ENCODE measurements at regions not wholly inside any gene's neighbourhood (a gene's known extent, or its start where the extent isn't known, plus 50 kb on each side); places are given as distances from the start of the nearest gene placed in this dataset.

- H3K36me3 Mint-ChIP-seq (ENCODE audit: low read depth): no peaks in the 10 kb centered on the region
- peak overlapping the region; percentile 80 for H3K27ac Mint-ChIP-seq
- no peaks in the 10 kb centered on the region for H3K9me3 Mint-ChIP-seq (ENCODE audit: insufficient read depth)
- peaks cover 41% of the 10 kb centered on the region for H3K4me1 Mint-ChIP-seq (ENCODE audit: low read depth)
- ChIA-PET CTCF (interaction anchor here (1.0 to 3.0 kb wide), 2 partner anchors 9 to 23 kb away, joined by 3 to 15 read pairs; no protein-coding TSS in a partner anchor), POLR2A (interaction anchor here (1.3 kb wide), 1 partner anchor 1111 kb away, joined by 3 read pairs; the partner anchor contains the start of gene BCL11B)
- DNase-seq (peak; percentile 18), ATAC-seq (no peak)
- no peaks in the 10 kb centered on the region for H3K27me3 Mint-ChIP-seq (ENCODE audit: low read depth)
- peak overlapping the region; percentile 43 for H3K4me3 Mint-ChIP-seq
These were observed 1110.6 kb downstream of the BCL11B start for GRCh38 chr14:98161356-98161755.

- H3K4me3 Mint-ChIP-seq: peak overlapping the region; percentile 13
- no peaks in the 10 kb centered on the region for H3K27me3 Mint-ChIP-seq (ENCODE audit: low read depth)
- H3K9me3 Mint-ChIP-seq (ENCODE audit: insufficient read depth): no peaks in the 10 kb centered on the region
- ChIA-PET CTCF (interaction anchor here (1.1 kb wide), 1 partner anchor 24 kb away, joined by 3 read pairs; no protein-coding TSS in a partner anchor), POLR2A (interaction anchor here (0.6 to 1.0 kb wide), 3 partner anchors 9 to 417 kb away, joined by 3 to 5 read pairs (median 3); no protein-coding TSS in a partner anchor)
- no peak for ATAC-seq
- peak overlapping the region; percentile 71 for H3K27ac Mint-ChIP-seq
- peak; percentile 19 for DNase-seq
- peaks cover under 1% of the 10 kb centered on the region for H3K36me3 Mint-ChIP-seq (ENCODE audit: low read depth)
- H3K4me1 Mint-ChIP-seq (ENCODE audit: low read depth): peaks cover 53% of the 10 kb centered on the region
These were observed 1108.9 kb downstream of the BCL11B start for GRCh38 chr14:98162856-98163805.

- CTCF ChIA-PET: no interaction called here
- H3K4me1 Mint-ChIP-seq (ENCODE audit: low read depth): peaks cover 61% of the 10 kb centered on the region
- no peaks in the 10 kb centered on the region for H3K27me3 Mint-ChIP-seq (ENCODE audit: low read depth)
- peak; percentile 17 for DNase-seq
- no peak for ATAC-seq
- H3K9me3 Mint-ChIP-seq (ENCODE audit: insufficient read depth): peaks cover 5% of the 10 kb centered on the region
- H3K36me3 Mint-ChIP-seq (ENCODE audit: low read depth): peaks cover 8% of the 10 kb centered on the region
- POLR2A ChIA-PET: interaction anchor here (0.7 to 1.2 kb wide), 3 partner anchors 8 to 416 kb away, joined by 3 read pairs; no protein-coding TSS in a partner anchor
- peak overlapping the region; percentile 65 for H3K27ac Mint-ChIP-seq
- H3K4me3 Mint-ChIP-seq: no peak overlapping the region
These were observed 1108.1 kb downstream of the BCL11B start for GRCh38 chr14:98163873-98164272.

- Mint-ChIP-seq H3K27me3 (ENCODE audit: low read depth) (no peaks in the 10 kb centered on the region), H3K4me1 (ENCODE audit: low read depth) (peaks cover 71% of the 10 kb centered on the region), H3K9me3 (ENCODE audit: insufficient read depth) (peaks cover 9% of the 10 kb centered on the region), H3K4me3 (peak overlapping the region; percentile 15), H3K36me3 (ENCODE audit: low read depth) (peaks cover 12% of the 10 kb centered on the region), H3K27ac (peak overlapping the region; percentile 36)
- ATAC-seq (no peak), DNase-seq (peak; percentile 19)
- ChIA-PET CTCF (interaction anchor here (0.6 to 5.3 kb wide), 10 partner anchors 7 to 188 kb away, joined by 3 to 66 read pairs (median 4); no protein-coding TSS in a partner anchor), POLR2A (interaction anchor here (0.6 to 5.6 kb wide), 3 partner anchors 24 to 706 kb away, joined by 3 to 29 read pairs (median 10); no protein-coding TSS in a partner anchor)
These were observed 1106.0 kb downstream of the BCL11B start for GRCh38 chr14:98165976-98166375.

GRCh38 chr14:98167275-98167674, 1104.7 kb downstream of the BCL11B start:
- H3K27ac Mint-ChIP-seq: peak overlapping the region; percentile 54
- no peaks in the 10 kb centered on the region for H3K27me3 Mint-ChIP-seq (ENCODE audit: low read depth)
- H3K36me3 Mint-ChIP-seq (ENCODE audit: low read depth): peaks cover 12% of the 10 kb centered on the region
- ChIA-PET CTCF (interaction anchor here (0.7 to 5.3 kb wide), 9 partner anchors 8 to 189 kb away, joined by 3 to 66 read pairs (median 4); no protein-coding TSS in a partner anchor), POLR2A (interaction anchor here (0.7 to 5.6 kb wide), 5 partner anchors 9 to 190 kb away, joined by 3 to 29 read pairs (median 4); no protein-coding TSS in a partner anchor)
- H3K9me3 Mint-ChIP-seq (ENCODE audit: insufficient read depth): peaks cover 9% of the 10 kb centered on the region
- H3K4me1 Mint-ChIP-seq (ENCODE audit: low read depth): peaks cover 81% of the 10 kb centered on the region
- peak; percentile 28 for ATAC-seq
- peak overlapping the region; percentile 6 for H3K4me3 Mint-ChIP-seq
- DNase-seq: peak; percentile 19

- Mint-ChIP-seq H3K27ac (peak overlapping the region; percentile 50), H3K36me3 (ENCODE audit: low read depth) (peaks cover 12% of the 10 kb centered on the region), H3K27me3 (ENCODE audit: low read depth) (no peaks in the 10 kb centered on the region), H3K4me3 (peak overlapping the region; percentile 26), H3K9me3 (ENCODE audit: insufficient read depth) (peaks cover 9% of the 10 kb centered on the region), H3K4me1 (ENCODE audit: low read depth) (peaks cover 84% of the 10 kb centered on the region)
- POLR2A ChIA-PET: interaction anchor here (0.6 to 5.6 kb wide), 6 partner anchors 15 to 190 kb away, joined by 3 to 29 read pairs (median 4); no protein-coding TSS in a partner anchor
- ATAC-seq (peak; percentile 52), DNase-seq (peak; percentile 59)
- CTCF ChIA-PET: interaction anchor here (0.7 to 5.3 kb wide), 7 partner anchors 8 to 1104 kb away, joined by 3 to 66 read pairs (median 4); partner anchors contain the start of gene BCL11B
These were observed 1104.3 kb downstream of the BCL11B start for GRCh38 chr14:98167705-98168104.

DNA sequence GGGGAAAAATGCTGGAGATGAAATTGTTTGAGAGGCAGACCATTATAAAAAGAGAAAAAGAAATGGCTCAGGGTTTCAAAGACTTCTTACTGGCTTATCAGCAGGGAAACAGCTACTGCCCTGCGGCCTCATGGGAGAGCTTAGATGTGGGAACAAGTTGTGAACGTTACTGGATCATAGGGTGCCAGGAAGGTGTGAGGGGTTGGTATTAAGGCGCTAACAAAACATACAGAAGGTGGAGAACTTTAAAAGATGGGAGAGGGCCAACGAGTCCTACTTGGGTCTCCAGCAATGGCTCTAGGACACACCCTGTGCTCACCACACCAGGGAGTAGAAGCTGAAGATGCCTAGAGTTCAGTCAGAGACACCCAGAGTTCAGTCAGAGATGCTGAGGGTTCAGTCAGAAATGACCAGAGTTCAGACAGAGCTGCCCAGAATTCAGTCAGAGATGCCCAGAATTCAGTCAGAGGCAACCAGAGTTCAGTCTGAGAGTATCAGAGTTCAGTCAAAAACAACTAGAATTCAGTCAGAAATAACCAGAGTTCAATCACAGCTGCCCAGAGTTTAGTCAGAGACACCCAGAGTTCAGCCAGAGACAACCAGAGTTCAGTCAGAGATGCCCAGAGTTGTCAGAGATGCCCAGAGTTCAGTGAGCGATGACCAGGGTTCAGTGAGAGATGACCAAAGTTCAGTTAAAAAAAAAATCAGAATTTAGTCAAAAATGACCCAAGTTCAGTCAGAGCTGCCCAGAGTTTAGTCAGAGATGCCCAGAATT, 1103.6 kb downstream of the BCL11B start:
- Mint-ChIP-seq H3K9me3 (ENCODE audit: insufficient read depth) (peaks cover 9% of the 10 kb centered on the region), H3K4me1 (ENCODE audit: low read depth) (peaks cover 84% of the 10 kb centered on the region), H3K4me3 (no peak overlapping the region), H3K36me3 (ENCODE audit: low read depth) (peaks cover 12% of the 10 kb centered on the region), H3K27me3 (ENCODE audit: low read depth) (no peaks in the 10 kb centered on the region), H3K27ac (peak overlapping the region; percentile 75)
- ChIA-PET POLR2A (interaction anchor here (0.6 to 5.6 kb wide), 11 partner anchors 12 to 1914 kb away, joined by 3 to 29 read pairs (median 4); partner anchors contain the start of gene BCL11B), CTCF (interaction anchor here (0.8 to 5.3 kb wide), 11 partner anchors 9 to 1103 kb away, joined by 3 to 66 read pairs (median 5); partner anchors contain the start of gene BCL11B)
- ATAC-seq (no peak), DNase-seq (peak; percentile 18)

- no peak for ATAC-seq
- Mint-ChIP-seq H3K27me3 (ENCODE audit: low read depth) (no peaks in the 10 kb centered on the region), H3K9me3 (ENCODE audit: insufficient read depth) (peaks cover 9% of the 10 kb centered on the region), H3K4me1 (ENCODE audit: low read depth) (peaks cover 86% of the 10 kb centered on the region), H3K4me3 (no peak overlapping the region), H3K27ac (peak overlapping the region; percentile 75), H3K36me3 (ENCODE audit: low read depth) (peaks cover 12% of the 10 kb centered on the region)
- ChIA-PET CTCF (interaction anchor here (0.8 to 5.3 kb wide), 10 partner anchors 10 to 81 kb away, joined by 3 to 66 read pairs (median 4); no protein-coding TSS in a partner anchor), POLR2A (interaction anchor here (0.6 to 5.6 kb wide), 10 partner anchors 13 to 1913 kb away, joined by 3 to 29 read pairs (median 4); partner anchors contain the start of gene BCL11B)
- no peak for DNase-seq
These were observed 1102.8 kb downstream of the BCL11B start for GRCh38 chr14:98169170-98169587.

GRCh38 chr14:98170575-98170974, 1101.4 kb downstream of the BCL11B start:
- CTCF ChIA-PET: interaction anchor here (1.0 to 1.5 kb wide), 2 partner anchors 10 to 31 kb away, joined by 3 read pairs; no protein-coding TSS in a partner anchor
- no peak overlapping the region for H3K4me3 Mint-ChIP-seq
- ATAC-seq: no peak
- H3K4me1 Mint-ChIP-seq (ENCODE audit: low read depth): peaks cover 92% of the 10 kb centered on the region
- no peak for DNase-seq
- H3K27ac Mint-ChIP-seq: peak overlapping the region; percentile 40
- peaks cover 12% of the 10 kb centered on the region for H3K36me3 Mint-ChIP-seq (ENCODE audit: low read depth)
- POLR2A ChIA-PET: interaction anchor here (1.1 kb wide), 1 partner anchor 1101 kb away, joined by 3 read pairs; the partner anchor contains the start of gene BCL11B
- H3K27me3 Mint-ChIP-seq (ENCODE audit: low read depth): no peaks in the 10 kb centered on the region
- peaks cover 9% of the 10 kb centered on the region for H3K9me3 Mint-ChIP-seq (ENCODE audit: insufficient read depth)

DNA sequence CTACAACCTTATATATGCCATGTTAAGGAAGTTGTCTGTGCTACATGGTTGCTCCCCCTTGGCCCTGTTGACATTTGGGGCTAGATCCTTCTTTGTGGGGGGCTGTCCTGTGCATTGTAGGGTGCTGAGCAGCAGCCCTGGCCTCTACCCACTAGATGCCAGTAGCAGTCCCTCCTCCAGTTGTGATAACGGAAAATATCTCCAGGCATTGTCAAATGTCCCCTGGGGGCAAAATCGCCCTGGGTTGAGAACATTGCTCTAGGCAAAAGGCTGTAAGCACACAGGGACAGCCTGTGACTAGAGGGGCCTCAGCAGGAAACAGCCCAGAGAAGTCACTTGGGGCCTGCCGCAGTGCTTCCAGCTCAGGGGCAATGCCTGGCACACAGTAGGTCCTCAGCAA, 1100.3 kb downstream of the BCL11B start:
- ChIA-PET POLR2A (interaction anchor here (1.0 to 1.2 kb wide), 3 partner anchors 8 to 1100 kb away, joined by 3 read pairs; partner anchors contain the start of gene BCL11B), CTCF (interaction anchor here (1.5 to 3.1 kb wide), 2 partner anchors 32 to 35 kb away, joined by 3 to 17 read pairs; no protein-coding TSS in a partner anchor)
- DNase-seq: no peak
- no peak for ATAC-seq
- H3K36me3 Mint-ChIP-seq (ENCODE audit: low read depth): peaks cover 13% of the 10 kb centered on the region
- H3K27ac Mint-ChIP-seq: peak overlapping the region; percentile 84
- no peaks in the 10 kb centered on the region for H3K27me3 Mint-ChIP-seq (ENCODE audit: low read depth)
- H3K9me3 Mint-ChIP-seq (ENCODE audit: insufficient read depth): peaks cover 9% of the 10 kb centered on the region
- H3K4me1 Mint-ChIP-seq (ENCODE audit: low read depth): peaks cover 95% of the 10 kb centered on the region
- no peak overlapping the region for H3K4me3 Mint-ChIP-seq

Data from activated CD8-positive, alpha-beta T cell treated with anti-CD3 and anti-CD28 coated beads, Interleukin-2, amount 10 ng/mL, durations not matched to agents 7 days and 5 days (primary cell).